ENCODE measurements at regions not wholly inside any gene's neighbourhood (a gene's known extent, or its start where the extent isn't known, plus 50 kb on each side); places are given as distances from the start of the nearest gene placed in this dataset.

DNA sequence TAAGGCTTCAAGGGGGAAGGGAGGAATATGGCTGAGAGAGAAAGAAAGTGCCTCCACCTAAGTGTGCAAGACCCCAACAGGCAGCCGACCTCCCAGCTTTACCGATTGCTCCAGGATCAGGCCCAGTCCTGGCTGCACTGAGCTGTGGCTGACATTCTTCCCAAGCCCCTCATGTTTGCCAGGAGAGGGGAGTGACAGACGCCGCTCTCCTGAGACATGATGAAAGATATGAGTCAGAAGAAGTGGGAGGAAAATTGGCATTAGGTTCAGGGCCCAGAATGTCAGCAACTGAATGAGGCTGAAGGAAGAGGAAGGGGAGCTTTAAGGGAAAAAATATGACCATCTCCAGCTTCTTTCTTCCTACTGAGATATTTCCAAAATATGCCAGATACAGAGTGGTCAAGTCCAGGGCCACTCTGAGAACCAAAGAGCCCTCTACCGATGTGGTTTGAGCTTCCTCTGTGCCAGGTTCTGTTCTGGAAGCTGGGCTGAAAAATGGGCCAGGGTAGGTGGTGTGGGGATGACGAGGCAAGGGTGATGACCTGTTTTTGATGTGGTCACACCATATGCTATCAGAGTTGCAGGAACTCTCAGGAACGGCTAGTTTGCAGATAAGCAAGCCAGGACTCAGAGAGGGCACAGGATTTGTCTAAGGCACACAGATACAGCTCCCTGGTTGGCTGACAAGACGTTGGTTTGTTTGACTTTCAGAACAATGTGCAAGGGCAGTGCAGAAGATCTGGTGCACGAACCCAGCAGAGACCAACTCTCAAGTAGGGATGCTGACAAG, 176.7 kb downstream of the SOX9 start:
- in situ Hi-C loops (cut with MboI; ENCODE audit: low sequenced_read_pairs): no loop called here

DNA sequence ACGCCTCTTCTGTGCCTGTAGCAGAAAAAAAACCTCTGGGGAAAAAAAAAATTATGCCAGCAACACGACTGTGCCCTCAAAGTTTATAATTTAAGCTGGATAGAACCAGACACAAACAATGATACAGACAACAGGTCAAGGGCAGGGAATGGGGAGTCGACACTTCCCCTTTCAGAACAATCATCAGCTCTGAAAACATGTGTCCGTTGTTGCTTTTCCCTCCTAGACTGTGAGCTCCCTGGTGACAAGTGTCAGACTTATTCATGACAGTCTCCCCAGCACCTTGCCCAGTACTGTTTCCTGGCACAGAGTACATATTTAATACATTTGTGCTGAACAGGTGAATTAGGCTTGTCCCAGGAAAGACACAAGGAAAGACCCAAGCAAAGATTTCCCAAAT, 178.3 kb downstream of the SOX9 start:
- in situ Hi-C loops (cut with MboI; ENCODE audit: low sequenced_read_pairs): no loop called here

DNA sequence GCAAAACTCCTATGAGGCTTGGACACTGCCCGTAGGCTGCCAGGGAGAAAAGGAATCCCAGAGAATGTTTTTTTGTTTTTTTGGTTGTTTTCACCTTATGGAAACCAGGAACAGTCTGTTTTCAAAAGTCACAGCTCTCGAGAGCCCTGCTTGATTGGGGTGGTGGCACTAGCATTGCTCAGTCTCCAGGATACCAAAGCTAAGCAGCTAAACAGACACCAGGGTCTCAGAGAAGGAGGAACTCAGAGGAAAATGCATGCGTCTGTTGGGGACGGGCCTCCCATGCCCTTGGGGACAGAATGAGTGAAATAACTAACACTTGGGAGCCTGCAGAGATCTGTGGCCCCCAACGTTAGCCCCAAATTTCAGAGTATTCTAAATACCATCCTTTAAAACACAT, 178.8 kb downstream of the SOX9 start:
- in situ Hi-C loops (cut with MboI; ENCODE audit: low sequenced_read_pairs): no loop called here

DNA sequence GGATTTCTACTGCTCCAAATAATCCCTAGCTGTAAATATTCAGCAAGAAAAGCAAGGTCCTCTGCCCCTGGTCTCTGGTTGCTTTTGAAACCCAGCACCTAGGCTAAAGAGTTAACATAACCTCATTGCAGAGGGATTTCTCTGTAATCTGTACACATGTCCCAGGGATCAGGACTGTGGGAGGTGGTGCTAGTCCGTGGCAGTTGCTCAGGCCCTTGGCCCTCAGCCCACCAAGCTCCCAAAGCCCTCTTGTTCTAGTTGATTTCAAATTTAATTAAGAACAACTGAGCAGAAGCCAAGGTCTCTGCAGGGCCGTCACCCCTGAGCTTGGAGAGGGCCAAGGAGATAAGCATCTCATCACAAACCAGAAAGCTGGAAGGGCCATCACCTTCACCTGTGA, 181.1 kb downstream of the SOX9 start:
- in situ Hi-C loops (cut with MboI; ENCODE audit: low sequenced_read_pairs): no loop called here

DNA sequence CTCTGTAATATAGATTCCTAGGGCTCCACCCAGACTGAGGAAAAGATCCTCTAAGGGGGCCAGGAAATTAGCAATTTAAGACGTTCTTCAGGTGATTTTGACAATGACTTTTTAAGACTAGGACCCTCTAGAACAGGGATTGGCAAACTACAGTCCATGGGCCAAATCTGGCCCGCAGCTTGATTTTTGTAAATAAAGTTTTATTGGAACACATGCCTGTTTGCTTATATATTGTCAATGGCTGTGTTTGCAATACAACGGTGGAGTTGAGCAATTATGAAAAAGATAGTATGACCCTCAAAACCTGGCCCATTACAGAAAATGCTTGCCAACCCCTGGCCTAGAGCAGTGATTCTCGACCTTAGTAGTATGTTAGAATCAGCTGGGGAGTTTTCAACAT, 181.9 kb downstream of the SOX9 start:
- in situ Hi-C loops (cut with MboI; ENCODE audit: low sequenced_read_pairs): no loop called here

DNA sequence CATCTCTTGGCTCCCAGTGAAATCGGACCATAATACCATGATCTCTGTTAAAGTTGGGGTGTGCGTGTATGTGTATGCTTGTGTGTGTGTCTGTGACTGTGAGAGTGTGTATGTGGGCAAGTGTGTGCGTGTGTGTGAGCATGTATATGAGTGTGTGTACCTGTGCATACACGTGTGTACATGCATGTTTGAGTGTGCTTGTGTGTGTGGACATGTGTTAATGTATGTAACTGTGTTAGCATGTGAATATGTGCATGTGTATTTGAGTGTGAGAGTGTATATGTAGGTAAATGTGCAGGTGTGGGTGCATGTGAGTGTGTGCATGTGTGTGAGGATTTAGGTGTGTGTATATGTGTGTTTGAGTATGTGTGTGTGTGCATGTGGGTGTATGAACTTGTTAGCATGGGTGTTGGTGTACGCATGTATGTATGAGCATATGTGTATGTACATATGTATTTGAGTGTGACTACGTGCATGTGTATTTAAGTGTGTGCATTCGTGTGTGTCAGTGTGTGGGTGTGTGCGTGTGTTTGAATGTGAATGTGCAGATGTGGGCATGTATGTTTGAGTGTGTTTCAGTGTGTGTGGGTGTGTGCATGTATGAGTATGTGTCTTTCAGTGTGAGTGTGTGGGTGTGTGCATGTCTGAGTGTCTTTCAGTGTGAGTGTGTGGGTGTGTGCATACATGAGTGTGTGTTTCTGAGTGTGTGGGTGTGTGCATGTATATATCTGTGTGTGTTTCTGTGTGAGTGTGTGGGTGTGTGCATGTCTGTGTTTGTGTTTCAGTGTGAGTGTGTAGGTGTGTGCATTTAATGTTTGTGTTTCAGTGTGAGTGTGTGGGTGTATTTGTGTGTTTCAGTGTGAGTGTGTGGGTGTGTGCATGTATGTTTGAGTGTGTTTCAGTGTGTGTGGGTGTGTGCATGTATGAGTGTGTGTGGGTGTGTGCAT, 183.2 kb downstream of the SOX9 start:
- in situ Hi-C loops (cut with MboI; ENCODE audit: low sequenced_read_pairs): no loop called here

DNA sequence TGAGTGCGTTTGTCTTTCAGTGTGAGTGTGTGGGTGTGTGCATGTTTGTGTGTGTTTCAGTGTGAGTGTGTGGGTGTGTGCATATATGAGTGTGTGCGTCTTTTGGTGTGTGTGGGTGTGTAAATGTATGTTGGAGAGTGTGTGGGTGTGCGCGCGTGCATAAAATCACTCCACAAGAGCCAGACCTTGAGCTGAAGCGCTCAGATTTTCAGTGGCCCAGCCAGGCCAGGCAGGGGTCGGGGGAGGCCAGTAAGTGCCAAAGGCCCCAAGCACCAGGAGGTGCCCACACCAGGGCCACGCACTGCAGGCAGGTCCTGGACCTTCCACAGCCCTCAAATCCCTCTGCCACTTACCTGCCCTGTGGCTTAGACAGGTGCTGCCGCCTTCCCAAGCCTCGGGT, 184.0 kb downstream of the SOX9 start:
- in situ Hi-C loops (cut with MboI; ENCODE audit: low sequenced_read_pairs): no loop called here

DNA sequence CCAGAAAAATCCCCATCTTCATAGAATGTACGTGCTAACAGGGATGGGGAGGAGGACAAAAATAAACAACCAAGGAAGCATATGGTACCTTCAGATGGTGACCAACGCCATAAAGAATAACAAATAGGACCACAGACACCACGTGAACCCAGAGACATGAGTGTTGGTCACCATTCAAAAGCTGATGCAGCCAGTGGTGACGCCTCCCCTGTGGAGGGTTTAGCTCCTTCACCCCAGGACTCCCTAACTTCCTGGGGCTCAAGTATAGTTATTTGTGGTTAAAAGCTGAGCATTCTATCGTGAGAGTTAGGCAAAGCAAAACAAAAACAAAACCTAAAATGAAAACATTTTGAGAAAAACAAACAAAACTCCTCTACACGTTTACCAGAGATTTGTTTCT, 184.7 kb downstream of the SOX9 start:
- in situ Hi-C loops (cut with MboI; ENCODE audit: low sequenced_read_pairs): no loop called here

DNA sequence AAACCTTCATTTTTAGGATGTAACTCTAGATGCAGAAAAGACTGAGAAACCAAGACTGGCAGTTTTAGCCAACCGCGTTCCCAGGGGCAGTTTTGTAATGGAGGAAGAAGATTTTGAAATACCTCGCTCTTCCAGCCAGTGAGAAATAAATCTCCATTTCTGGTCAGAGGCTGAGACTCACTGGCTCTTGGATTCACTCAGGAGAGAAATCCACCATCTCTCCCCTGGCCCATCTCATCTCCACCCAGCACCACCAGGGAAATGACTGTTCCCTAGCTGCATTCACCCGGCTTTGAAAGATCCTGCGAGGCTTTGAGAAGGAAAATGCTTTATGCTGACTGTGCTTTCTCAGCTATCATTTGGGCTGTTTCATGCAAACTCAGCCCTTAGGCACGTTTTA, 185.2 kb downstream of the SOX9 start:
- in situ Hi-C loops (cut with MboI; ENCODE audit: low sequenced_read_pairs): no loop called here

DNA sequence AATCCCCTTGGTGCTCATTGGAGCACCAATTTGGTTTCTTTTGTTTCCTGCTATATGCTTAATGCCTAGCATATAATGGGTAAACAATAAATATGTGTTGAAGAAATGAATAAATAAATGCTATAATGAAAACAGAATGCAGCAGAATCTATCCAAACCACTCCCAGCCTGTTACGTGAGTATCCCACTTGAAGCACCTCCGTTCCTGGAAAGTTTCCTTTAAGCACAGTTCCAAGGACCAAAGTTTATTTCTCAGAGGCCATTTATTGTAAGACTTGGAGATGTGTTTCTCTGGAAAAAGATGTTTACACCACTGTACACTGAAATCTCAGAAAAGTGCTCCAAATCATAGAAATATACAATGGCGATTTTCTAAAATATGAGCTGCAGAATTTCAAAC, 187.0 kb downstream of the SOX9 start:
- in situ Hi-C loops (cut with MboI; ENCODE audit: low sequenced_read_pairs): no loop called here

DNA sequence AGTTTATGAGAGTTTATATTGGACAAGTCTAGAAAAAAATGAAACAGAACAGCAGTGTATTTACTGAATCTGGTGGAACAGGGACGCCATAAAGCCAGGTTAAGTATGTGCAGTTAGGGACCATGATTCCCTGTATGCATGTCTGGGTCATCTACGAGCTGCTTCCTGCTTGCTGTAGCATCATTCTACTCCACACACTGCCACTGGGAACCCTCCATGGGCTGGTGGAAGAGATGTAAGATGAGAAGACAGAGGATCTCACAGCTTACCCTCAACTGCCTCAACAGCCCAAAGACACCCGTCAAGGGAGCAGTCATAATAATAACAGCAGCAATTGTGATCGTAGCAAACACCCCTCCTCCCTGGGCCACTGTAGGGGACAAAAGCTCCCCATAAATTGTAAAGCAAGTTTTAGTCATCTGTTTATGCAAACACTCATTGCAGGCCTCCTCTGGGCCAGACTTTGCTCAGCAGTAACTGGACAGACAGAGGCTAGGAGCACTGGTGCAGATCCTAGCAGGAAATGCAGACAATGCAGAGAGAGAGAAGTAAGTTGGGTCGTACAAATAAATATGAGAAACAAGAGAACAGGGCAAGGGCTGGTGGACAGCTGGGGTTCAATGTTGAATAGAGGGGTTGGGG, 188.0 kb downstream of the SOX9 start:
- in situ Hi-C loops (cut with MboI; ENCODE audit: low sequenced_read_pairs): no loop called here

DNA sequence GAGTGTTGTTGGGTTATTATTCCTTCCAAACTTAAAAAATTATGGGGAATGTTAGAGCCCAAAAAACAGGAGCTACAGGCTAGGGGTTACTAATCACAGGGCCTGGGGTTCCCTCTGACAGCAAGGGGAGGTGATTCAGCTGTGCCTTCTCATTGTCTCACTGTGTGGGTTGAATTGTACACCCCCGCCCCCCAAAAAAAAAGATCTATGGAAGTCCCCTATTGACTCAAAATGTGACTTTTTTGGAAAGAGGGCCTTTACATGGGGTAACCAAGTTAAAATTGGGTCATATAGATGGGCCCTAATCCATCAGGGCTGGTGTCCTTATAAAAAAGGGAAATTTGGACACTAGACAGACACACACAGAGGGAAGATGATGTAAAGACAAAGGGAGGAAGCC, 190.2 kb downstream of the SOX9 start:
- in situ Hi-C loops (cut with MboI; ENCODE audit: low sequenced_read_pairs): no loop called here

DNA sequence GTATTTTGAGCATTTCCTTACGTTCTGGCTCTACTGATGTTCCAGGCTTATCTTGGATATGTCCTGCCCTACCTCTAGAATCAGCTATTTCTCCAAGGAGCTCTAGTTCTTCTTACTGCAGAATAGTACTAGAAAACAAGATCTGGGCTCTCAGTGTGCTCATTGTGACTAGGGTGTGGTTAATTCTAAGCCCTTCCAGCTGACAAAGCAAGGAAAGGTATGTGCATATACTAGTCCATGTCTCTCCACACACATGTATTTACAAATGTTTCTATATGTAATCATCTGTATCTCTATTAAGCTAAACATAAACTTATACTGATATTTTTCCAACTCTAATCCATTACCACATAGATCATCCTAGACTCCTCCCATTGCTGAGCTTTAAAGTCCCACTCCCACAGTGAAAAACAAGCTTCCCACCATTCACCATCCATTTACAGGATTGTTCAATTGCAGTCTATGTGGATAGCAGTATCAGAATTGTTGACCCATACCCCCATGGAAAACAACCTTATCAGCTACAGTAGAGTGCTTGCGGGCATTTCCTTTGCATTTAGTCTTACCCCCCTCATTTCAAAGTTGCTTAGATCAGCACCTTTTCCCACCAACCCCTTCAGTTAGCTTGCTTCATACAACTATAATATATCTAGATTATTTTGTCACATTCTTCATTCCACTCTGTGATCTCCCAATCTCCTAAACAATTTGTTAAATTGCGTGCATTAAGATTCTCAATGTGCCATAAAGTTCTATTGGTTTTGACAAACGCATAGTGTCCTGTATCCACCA, 194.5 kb downstream of the SOX9 start:
- in situ Hi-C loops (cut with MboI; ENCODE audit: low sequenced_read_pairs): no loop called here

DNA sequence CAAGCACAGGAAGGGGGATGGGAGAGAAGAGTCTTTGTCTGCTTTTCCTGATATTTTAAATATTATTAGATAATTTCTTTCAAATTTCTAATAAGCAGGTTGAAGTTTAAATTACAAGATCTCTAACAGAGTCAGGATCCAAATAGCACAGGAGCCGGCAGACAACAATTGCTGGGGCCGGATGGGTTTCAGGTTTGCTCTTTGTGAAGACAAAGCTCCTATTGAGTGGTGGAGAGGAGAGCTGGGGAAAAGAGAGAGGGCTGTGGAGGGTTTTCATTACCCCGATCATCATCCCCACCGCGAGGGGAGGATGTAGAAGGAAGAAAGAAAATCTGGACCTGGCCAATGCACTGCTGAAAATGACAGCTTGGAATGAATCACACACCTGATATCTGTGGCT, 197.3 kb downstream of the SOX9 start:
- in situ Hi-C loops (cut with MboI; ENCODE audit: low sequenced_read_pairs): no loop called here

DNA sequence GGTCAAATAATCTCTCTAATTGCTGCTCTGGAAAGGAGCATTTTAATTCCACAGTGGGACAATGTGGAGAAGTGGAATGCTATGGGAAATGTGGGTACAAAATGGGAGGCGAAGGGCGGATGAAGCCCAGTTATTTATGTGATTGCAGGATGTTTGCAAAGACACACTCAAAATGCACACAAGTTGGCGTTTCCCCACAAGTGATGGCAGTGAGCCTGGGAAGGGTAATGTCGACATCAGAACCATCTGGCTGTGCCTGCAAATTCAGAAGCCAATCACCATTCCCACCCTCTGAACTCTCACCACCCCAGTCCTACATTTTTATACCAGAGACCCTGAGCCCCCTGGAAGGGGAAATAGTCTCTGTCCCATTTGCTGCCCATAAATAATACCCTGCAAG, 201.1 kb downstream of the SOX9 start:
- in situ Hi-C loops (cut with MboI; ENCODE audit: low sequenced_read_pairs): loop anchor here (10.0 kb wide), 1 partner anchor 57 kb away; no protein-coding TSS in a partner anchor

DNA sequence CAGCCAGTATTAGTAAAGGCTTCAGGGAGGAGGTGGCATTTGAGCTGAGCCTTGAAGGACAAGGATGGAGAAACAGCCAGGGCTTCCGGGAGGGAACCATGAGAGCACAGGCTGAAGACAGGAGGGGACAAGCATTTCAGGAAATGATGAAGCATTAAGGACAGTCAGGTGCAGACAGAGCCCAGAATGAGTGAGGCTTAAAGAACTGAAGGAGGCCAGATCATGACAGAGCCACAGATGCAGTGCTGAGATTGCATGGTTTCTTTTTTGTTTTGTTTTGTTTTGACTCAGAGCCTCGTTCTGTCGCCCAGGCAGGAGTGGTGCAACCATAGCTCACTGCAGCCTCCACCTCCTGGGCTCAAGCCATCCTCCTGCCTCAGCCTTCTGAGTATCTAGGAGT, 211.5 kb downstream of the SOX9 start:
- in situ Hi-C loops (cut with MboI; ENCODE audit: low sequenced_read_pairs): no loop called here

DNA sequence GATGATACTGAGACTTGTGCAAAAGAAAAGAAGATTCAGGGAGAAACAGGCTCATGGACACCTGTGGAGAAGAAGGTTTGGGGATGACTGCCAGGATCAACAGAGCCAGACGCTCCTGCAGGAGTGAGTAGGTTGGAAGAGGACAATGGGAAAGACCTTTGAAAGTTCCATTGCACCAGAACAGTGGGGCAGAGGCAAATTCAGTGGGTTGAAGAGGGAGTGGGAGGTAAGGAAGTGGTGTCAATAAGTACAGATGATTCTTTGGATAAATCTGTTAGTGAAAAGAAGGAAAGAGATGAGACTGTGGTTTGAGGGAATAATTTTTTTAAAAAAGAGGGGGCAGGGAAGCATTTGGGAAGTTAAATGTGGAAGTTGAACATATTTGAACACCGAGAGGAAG, 212.8 kb downstream of the SOX9 start:
- in situ Hi-C loops (cut with MboI; ENCODE audit: low sequenced_read_pairs): no loop called here

DNA sequence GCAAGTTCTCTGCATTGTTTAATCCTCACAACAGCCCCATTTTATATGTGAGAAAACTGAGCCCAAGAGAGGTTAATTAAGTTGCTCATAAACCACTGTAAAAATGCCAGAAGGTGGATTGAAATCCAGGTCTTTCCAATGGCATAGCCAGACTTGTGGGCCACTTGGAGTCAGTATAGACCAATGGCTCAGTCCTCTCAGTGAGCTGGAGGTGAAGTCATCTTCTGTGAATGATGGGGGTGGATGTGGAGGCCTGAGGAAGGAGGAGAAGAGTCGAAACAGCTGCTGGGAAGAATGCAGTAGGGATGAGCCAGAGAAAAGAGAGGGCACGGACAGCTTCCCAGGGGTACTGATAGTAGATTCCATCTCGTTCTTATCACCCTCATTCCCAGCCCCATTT, 213.4 kb downstream of the SOX9 start:
- in situ Hi-C loops (cut with MboI; ENCODE audit: low sequenced_read_pairs): no loop called here

DNA sequence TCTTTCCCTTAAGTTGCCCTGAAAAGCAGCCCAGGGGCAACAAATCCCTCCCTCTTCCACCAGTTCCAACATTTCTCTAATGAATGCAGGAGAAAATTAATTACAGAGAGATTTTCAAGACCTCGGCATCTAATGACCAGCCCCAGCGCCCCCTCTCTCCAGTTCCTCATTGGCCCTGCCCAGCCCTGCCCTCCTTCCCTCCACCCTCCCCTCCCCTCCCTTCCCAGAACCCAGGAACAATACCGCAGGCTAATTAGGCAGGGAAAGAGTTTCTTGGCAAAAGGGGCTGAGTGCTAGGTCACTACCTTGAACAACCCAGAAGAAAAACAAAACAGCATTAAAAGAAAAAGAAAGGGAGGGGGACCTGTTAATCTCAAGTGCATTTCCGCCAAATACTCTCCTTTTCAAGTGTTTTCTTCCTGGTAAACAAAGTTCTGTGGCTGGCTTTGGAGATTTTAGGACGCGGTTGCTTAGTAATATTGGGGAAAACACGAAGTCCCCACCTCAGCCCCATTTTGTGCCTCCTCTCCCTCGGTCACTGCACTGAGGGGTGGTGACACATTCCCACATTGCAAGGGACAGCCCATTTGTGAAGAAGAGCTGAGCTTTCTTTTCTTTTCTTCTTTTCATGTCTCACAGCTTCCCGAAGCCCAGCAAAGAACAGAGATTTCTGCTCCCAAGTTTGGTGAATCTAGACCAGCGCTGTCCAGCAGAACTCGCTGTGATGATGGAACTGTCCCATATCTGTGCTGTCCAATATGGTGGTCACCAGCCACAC, 215.4 kb downstream of the SOX9 start:
- in situ Hi-C loops (cut with MboI; ENCODE audit: low sequenced_read_pairs): no loop called here

DNA sequence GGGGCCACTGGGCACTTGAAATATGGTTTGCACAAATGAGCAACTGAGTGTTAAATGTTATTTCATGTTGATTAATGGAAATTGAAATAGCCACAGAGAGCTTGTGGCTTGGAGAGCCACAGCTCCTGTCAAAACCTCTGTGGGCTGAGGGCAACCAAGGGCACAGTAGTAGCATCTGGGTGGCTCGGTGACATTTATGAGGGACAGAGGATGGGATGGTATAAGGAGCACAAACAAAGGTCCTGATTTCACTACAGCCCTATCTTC, 215.9 kb downstream of the SOX9 start:
- in situ Hi-C loops (cut with MboI; ENCODE audit: low sequenced_read_pairs): no loop called here

All from HL-60/S4 treated with retinoic acid at 250 ng/mL for 4 days and 3 days (cell line).